Keratinocyte (primary cell): ENCODE measurements at regions not wholly inside any gene's neighbourhood (a gene's known extent, or its start where the extent isn't known, plus 50 kb on each side); places are given as distances from the start of the nearest gene placed in this dataset.

Experiments
- DNase-seq: peaks from one replicate; pipeline ENCODE4 v3.0.0-alpha.2; 2011; ENCODE audit warnings: low read depth, missing footprints, low spot score
- FAIRE-seq: peaks from 2 replicates; lab custom pipeline; 2011; peaks lifted over from hg19 to GRCh38; lab: Jason Lieb, UNC
- H2AFZ ChIP-seq: 2 replicates; pipeline ENCODE4 v1.6.0; 2012; ENCODE audit warnings: low read length, control low read depth, inconsistent platforms; ENCODE audit not compliant: control insufficient read depth
- H3K27ac ChIP-seq: 2 replicates; pipeline ENCODE4 v1.5.1; 2011; ENCODE audit warnings: low read length; ENCODE audit not compliant: control insufficient read depth, insufficient read depth
- H3K27me3 ChIP-seq: 3 replicates; pipeline ENCODE4 v1.6.0; 2011; ENCODE audit warnings: low read length; ENCODE audit not compliant: control insufficient read depth, insufficient read depth; ENCODE audit errors: extremely low read depth
- H3K36me3 ChIP-seq, 2 experiments: 2 replicates in 1 of 2; 3 replicates in 1 of 2; pipeline ENCODE4 v1.5.1; 2011; ENCODE audit warnings: low read length in 2 of 2, mild to moderate bottlenecking in 1 of 2; ENCODE audit not compliant: control insufficient read depth in 2 of 2, insufficient read depth in 2 of 2; ENCODE audit errors: extremely low read depth in 1 of 2
- H3K4me1 ChIP-seq: 3 replicates; pipeline ENCODE4 v1.5.1; 2011; ENCODE audit warnings: low read length; ENCODE audit not compliant: control insufficient read depth, insufficient read depth; ENCODE audit errors: extremely low read depth
- H3K4me2 ChIP-seq: 3 replicates; pipeline ENCODE4 v1.6.0; 2011; ENCODE audit warnings: low read depth, low read length; ENCODE audit not compliant: control insufficient read depth, insufficient read depth; ENCODE audit errors: extremely low read depth
- H3K4me3 ChIP-seq, 3 experiments: fragments of 200-600 bp in 1 of 3; sonication (generic) in 1 of 3; 2 replicates in 2 of 3; 3 replicates in 1 of 3; pipeline ENCODE4 v1.5.1; 2011 to 2016; ENCODE audit warnings: low read length in 3 of 3, mild to moderate bottlenecking in 3 of 3, control low read depth in 2 of 3, inconsistent platforms in 1 of 3, low read depth in 1 of 3, mixed read lengths in 1 of 3, mixed run types in 1 of 3, moderate library complexity in 1 of 3; ENCODE audit not compliant: control insufficient read depth in 2 of 3, insufficient read depth in 2 of 3; ENCODE audit errors: extremely low read depth in 1 of 3
- H3K79me2 ChIP-seq: 2 replicates; pipeline ENCODE4 v1.6.0; 2012; ENCODE audit warnings: low read length; ENCODE audit not compliant: control insufficient read depth, insufficient read depth
- H3K9ac ChIP-seq: 3 replicates; pipeline ENCODE4 v1.6.0; 2011; ENCODE audit warnings: low read length; ENCODE audit not compliant: control insufficient read depth, insufficient read depth; ENCODE audit errors: extremely low read depth
- H3K9me1 ChIP-seq: 3 replicates; pipeline ENCODE4 v1.6.0; 2011; ENCODE audit warnings: low read length; ENCODE audit not compliant: control insufficient read depth, insufficient read depth; ENCODE audit errors: extremely low read depth
- H3K9me3 ChIP-seq: 2 replicates; pipeline ENCODE4 v1.5.1; 2012; ENCODE audit warnings: low read depth, low read length; ENCODE audit not compliant: control insufficient read depth
- H4K20me1 ChIP-seq: 3 replicates; pipeline ENCODE4 v1.6.0; 2011; ENCODE audit warnings: low read length; ENCODE audit not compliant: control insufficient read depth, insufficient read depth; ENCODE audit errors: extremely low read depth
- EZH2 ChIP-seq: IDR thresholded peaks from one replicate; pipeline ENCODE4 v1.6.1; 2012; ENCODE audit warnings: inconsistent platforms, mild to moderate bottlenecking, low read length, moderate library complexity
- dilution Hi-C: fragments of 300-500 bp; cut with MboI; formaldehyde crosslinking; loops from one replicate; pipeline ENCODE4 v1.7.0; 2020; ENCODE audit warnings: low sequenced_read_pairs; ENCODE audit not compliant: extremely low pct_ligation_motif_present
- TF ChIP-seq, protein P1 (sequence below), 3 experiments: IDR thresholded peaks in 1 of 3; conservative IDR thresholded peaks in 1 of 3; optimal IDR thresholded peaks in 1 of 3; 2 replicates in 2 of 3; 3 replicates in 1 of 3; pipeline versions ENCODE3 to v1.5.1; 2011; ENCODE audit warnings: low read length in 3 of 3, mild to moderate bottlenecking in 3 of 3, moderate library complexity in 2 of 3, control low read depth in 1 of 3, inconsistent platforms in 1 of 3; ENCODE audit not compliant: insufficient read depth in 2 of 3; ENCODE audit errors: extremely low read depth in 1 of 3

GRCh38 chr16:9197957-9198661 lies 106.7 kb downstream of the HAPSTR1 start:
- no peaks in the 10 kb centered on the region for H3K36me3 ChIP-seq
- H3K27me3 ChIP-seq = no peaks in the 10 kb centered on the region
- H3K4me2 ChIP-seq = no peak overlapping the region
- dilution Hi-C loops = no loop called here
- no peaks in the 10 kb centered on the region for H4K20me1 ChIP-seq
- no peak overlapping the region for H2AFZ ChIP-seq
- H3K9me1 ChIP-seq = no peaks in the 10 kb centered on the region
- no peaks in the 10 kb centered on the region for H3K4me1 ChIP-seq
- DNase-seq = no peak
- H3K9ac ChIP-seq = no peak overlapping the region
- FAIRE-seq = no peak
- H3K9me3 ChIP-seq = no peaks in the 10 kb centered on the region
- H3K79me2 ChIP-seq = no peaks in the 10 kb centered on the region
- H3K27ac ChIP-seq = no peak overlapping the region
- no peak overlapping the region for H3K4me3 ChIP-seq
- TF ChIP-seq EZH2 = no peak
- TF ChIP-seq, protein P1, sequence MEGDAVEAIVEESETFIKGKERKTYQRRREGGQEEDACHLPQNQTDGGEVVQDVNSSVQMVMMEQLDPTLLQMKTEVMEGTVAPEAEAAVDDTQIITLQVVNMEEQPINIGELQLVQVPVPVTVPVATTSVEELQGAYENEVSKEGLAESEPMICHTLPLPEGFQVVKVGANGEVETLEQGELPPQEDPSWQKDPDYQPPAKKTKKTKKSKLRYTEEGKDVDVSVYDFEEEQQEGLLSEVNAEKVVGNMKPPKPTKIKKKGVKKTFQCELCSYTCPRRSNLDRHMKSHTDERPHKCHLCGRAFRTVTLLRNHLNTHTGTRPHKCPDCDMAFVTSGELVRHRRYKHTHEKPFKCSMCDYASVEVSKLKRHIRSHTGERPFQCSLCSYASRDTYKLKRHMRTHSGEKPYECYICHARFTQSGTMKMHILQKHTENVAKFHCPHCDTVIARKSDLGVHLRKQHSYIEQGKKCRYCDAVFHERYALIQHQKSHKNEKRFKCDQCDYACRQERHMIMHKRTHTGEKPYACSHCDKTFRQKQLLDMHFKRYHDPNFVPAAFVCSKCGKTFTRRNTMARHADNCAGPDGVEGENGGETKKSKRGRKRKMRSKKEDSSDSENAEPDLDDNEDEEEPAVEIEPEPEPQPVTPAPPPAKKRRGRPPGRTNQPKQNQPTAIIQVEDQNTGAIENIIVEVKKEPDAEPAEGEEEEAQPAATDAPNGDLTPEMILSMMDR (optimal IDR thresholded peaks at IDR 0.05 in 1 of 3, IDR thresholded peaks at IDR 0.05 in 1 of 3, conservative IDR thresholded peaks at IDR 0.05 in 1 of 3; ENCODE audit: extremely low read depth in 1 of 3, insufficient read depth in 2 of 3, low read length in 3 of 3) = no peak

DNA sequence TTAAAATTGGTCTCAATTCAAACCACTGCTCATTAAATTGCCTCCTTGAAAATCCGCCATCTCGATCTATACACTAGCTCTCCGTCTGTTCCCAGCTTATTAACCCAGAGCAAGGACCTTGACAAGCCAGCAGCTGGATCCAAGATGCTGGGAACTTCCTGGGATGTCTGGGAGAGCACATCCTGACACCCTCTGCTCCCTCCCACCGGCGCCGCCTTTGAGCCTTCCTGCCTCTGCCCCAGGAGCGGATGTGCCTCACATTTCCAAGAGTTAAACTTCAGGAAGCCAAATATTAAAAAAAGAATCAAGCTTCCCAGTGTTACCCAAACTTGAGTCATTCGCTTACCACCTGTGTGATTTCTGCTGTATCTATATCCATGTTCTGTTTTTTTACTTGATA lies 107.9 kb downstream of the HAPSTR1 start:
- Histone ChIP-seq H3K36me3 (no peaks in the 10 kb centered on the region), H3K79me2 (no peaks in the 10 kb centered on the region), H3K9me3 (no peaks in the 10 kb centered on the region), H3K4me1 (no peaks in the 10 kb centered on the region), H3K27me3 (no peaks in the 10 kb centered on the region), H3K4me3 (no peak overlapping the region), H3K4me2 (no peak overlapping the region), H3K27ac (no peak overlapping the region), H3K9me1 (no peaks in the 10 kb centered on the region), H4K20me1 (no peaks in the 10 kb centered on the region), H2AFZ (no peak overlapping the region), H3K9ac (no peak overlapping the region)
- no peak for TF ChIP-seq EZH2
- FAIRE-seq = no peak
- dilution Hi-C loops = no loop called here
- no peak for DNase-seq

- H3K9me3 ChIP-seq = no peaks in the 10 kb centered on the region
- TF ChIP-seq, protein P1 (optimal IDR thresholded peaks at IDR 0.05 in 1 of 3, IDR thresholded peaks at IDR 0.05 in 1 of 3, conservative IDR thresholded peaks at IDR 0.05 in 1 of 3; ENCODE audit: extremely low read depth in 1 of 3, insufficient read depth in 2 of 3, low read length in 3 of 3) = no peak
- no peak for TF ChIP-seq EZH2
- no peaks in the 10 kb centered on the region for H3K4me1 ChIP-seq
- no peaks in the 10 kb centered on the region for H3K79me2 ChIP-seq
- no peak overlapping the region for H2AFZ ChIP-seq
- H3K9me1 ChIP-seq = no peaks in the 10 kb centered on the region
- H3K9ac ChIP-seq = no peak overlapping the region
- H3K27ac ChIP-seq = no peak overlapping the region
- FAIRE-seq (no peak), DNase-seq (no peak)
- H4K20me1 ChIP-seq = no peaks in the 10 kb centered on the region
- no peak overlapping the region for H3K4me3 ChIP-seq
- H3K4me2 ChIP-seq = no peak overlapping the region
- no peaks in the 10 kb centered on the region for H3K36me3 ChIP-seq
- dilution Hi-C loops = no loop called here
- H3K27me3 ChIP-seq = no peaks in the 10 kb centered on the region
Measured at GRCh38 chr16:9199751-9200150, 108.3 kb downstream of the HAPSTR1 start.
